Stomach (tissue), 8 donors: ENCODE measurements at regions not wholly inside any gene's neighbourhood (a gene's known extent, or its start where the extent isn't known, plus 50 kb on each side); places are given as distances from the start of the nearest gene placed in this dataset.

ENCODE experiments used
- DNase-seq, 2 donors: peaks; one replicate each; pipeline versions ENCODE4 v3.0.0 to v3.0.0-alpha.2; 2013 to 2019
- H3K27ac ChIP-seq, 5 donors: fragments of 200-600 bp in 4 of 5; sonication (generic) in 4 of 5; one replicate each; pipeline ENCODE4 v1.5.1; 2013 to 2019; ENCODE audit warnings: mild to moderate bottlenecking in 1 of 5, moderate library complexity in 1 of 5
- H3K27me3 ChIP-seq, 3 donors: fragments of 200-600 bp; sonication (generic); one replicate each; pipeline ENCODE4 v1.5.1; 2017 to 2019; ENCODE audit warnings: mixed run types in 1 of 3
- H3K36me3 ChIP-seq, 4 donors: fragments of 200-600 bp; sonication (generic); 1 replicate in 3 of 4; 2 replicates in 1 of 4; pipeline ENCODE4 v1.5.1; 2016 to 2019
- H3K4me1 ChIP-seq, 4 donors: fragments of 200-600 bp; sonication (generic); one replicate each; pipeline ENCODE4 v1.5.1; 2016 to 2019
- H3K4me3 ChIP-seq, 4 donors: fragments of 200-600 bp; sonication (generic) in 3 of 4; one replicate each; pipeline ENCODE4 v1.5.1; 2016 to 2019; ENCODE audit warnings: mild to moderate bottlenecking in 1 of 4
- H3K9me3 ChIP-seq, 4 donors: fragments of 200-600 bp; sonication (generic); one replicate each; pipeline ENCODE4 v1.5.1; 2016 to 2019
- EP300 ChIP-seq: sonication (generic); formaldehyde crosslinking; IDR thresholded peaks from one replicate; pipeline ENCODE4 v1.6.1; 2017; ENCODE audit warnings: antibody characterized with exemption
- POLR2A ChIP-seq, 4 donors: fragments of 450-650 bp; IDR thresholded peaks; one replicate each; pipeline ENCODE4 v1.6.1; 2016; ENCODE audit warnings: antibody characterized with exemption in 4 of 4, control low read depth in 2 of 4, mild to moderate bottlenecking in 1 of 4, moderate library complexity in 1 of 4
- POLR2AphosphoS5 ChIP-seq, 3 donors: sonication (generic); formaldehyde crosslinking; IDR thresholded peaks; one replicate each; pipeline ENCODE4 v1.6.1; 2016; ENCODE audit warnings: antibody characterized with exemption in 3 of 3
- WGBS, 5 donors: extraction: QIAGEN DNeasy Blood & Tissue Kit in 3 of 5; methylation state at CpG; one replicate each; pipeline versions ENCODE4 v1.1.5 to v1.1.7; 2013 to 2018; 5-methylcytosine and 5-hydroxymethylcytosine counted together
- intact Hi-C: fragments of 100-400 bp; cut with DNase I; formaldehyde crosslinking; loops from one replicate; pipeline ENCODE4 v1.15.1; 2023; ENCODE audit warnings: low total_unique reads
- TF ChIP-seq, protein P1 (sequence below), 7 experiments: fragments of 450-650 bp in 4 of 7; fragments of 200-600 bp in 3 of 7; sonication (generic) in 3 of 7; IDR thresholded peaks; one replicate each; pipeline ENCODE4 v1.5.1; 2016 to 2019; ENCODE audit warnings: antibody characterized with exemption in 7 of 7, control low read depth in 2 of 7, mild to moderate bottlenecking in 1 of 7
- donor health status: healthy with polysubstance abuse.
- donor health status: Bipolar disorder and iron deficiency.
- donor health status: healthy.

DNA sequence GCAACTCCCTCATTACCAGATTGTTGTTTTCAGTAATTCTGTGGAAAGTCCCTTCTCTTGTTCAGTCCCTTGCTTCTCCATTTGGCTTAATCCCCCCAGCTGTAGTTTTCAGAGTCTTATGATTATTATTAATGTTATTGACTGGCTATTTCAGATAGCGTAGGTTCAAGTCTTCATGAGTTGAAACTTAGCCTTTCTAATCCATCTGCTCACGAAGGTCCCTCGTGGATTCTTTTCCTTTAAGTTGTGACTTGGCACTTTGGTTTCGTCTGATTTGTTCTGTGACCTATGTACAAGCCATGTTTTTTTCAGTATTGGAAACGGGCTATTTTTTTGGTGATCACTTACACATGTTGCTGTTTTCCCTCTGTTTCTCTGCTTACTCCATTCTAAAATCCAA is 260.3 kb downstream of the TMEM167A start:
- Histone ChIP-seq H3K4me3 (no peak overlapping the region), H3K27me3 (no peaks in the 10 kb centered on the region), H3K4me1 (no peaks in the 10 kb centered on the region), H3K9me3 (no peaks in the 10 kb centered on the region), H3K27ac (no peak overlapping the region), H3K36me3 (no peaks in the 10 kb centered on the region)
- WGBS, 5 donors, result 77 to 92% (median 86%) methylated on average over 5 of the region's 5 CpGs
- TF ChIP-seq, protein P1, sequence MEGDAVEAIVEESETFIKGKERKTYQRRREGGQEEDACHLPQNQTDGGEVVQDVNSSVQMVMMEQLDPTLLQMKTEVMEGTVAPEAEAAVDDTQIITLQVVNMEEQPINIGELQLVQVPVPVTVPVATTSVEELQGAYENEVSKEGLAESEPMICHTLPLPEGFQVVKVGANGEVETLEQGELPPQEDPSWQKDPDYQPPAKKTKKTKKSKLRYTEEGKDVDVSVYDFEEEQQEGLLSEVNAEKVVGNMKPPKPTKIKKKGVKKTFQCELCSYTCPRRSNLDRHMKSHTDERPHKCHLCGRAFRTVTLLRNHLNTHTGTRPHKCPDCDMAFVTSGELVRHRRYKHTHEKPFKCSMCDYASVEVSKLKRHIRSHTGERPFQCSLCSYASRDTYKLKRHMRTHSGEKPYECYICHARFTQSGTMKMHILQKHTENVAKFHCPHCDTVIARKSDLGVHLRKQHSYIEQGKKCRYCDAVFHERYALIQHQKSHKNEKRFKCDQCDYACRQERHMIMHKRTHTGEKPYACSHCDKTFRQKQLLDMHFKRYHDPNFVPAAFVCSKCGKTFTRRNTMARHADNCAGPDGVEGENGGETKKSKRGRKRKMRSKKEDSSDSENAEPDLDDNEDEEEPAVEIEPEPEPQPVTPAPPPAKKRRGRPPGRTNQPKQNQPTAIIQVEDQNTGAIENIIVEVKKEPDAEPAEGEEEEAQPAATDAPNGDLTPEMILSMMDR (IDR thresholded peaks at IDR 0.05), result no peak
- TF ChIP-seq POLR2AphosphoS5 (IDR thresholded peaks at IDR 0.05) (no peak), POLR2A (IDR thresholded peaks at IDR 0.05) (no peak), EP300 (no peak)
- peak in 1 of 2 donors; percentile 51 for DNase-seq
- intact Hi-C loops, result no loop called here

DNA sequence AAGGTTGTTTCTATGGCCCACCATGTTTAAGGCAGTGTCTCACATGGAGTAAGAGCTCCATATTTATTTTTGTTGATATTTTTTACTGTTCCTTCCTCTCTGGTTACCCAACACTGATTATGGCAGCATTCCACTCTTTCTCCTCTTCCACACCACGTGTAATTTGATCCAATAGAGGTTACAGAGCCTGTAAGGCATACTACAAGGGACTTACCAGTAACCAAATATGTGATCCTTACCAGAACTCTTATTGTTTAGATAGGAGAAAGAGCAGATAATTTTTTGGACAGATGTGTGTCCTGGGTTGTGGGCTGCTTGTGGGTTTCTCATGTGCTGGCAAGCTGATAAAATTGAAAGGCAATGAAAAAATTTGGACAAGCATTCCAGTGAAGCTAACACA is 261.3 kb downstream of the TMEM167A start:
- WGBS, 5 donors, result 22 to 43% (median 30%) methylated on average over 1 of the region's 1 CpG
- intact Hi-C loops, result no loop called here
- no peaks in the 10 kb centered on the region for H3K27me3 ChIP-seq
- H3K4me3 ChIP-seq, result no peak overlapping the region
- H3K36me3 ChIP-seq, result no peaks in the 10 kb centered on the region
- H3K27ac ChIP-seq, result no peak overlapping the region
- no peaks in the 10 kb centered on the region for H3K9me3 ChIP-seq
- DNase-seq, result no peak
- no peaks in the 10 kb centered on the region for H3K4me1 ChIP-seq
- TF ChIP-seq POLR2A (IDR thresholded peaks at IDR 0.05), result no peak
- TF ChIP-seq POLR2AphosphoS5 (IDR thresholded peaks at IDR 0.05), result no peak
- no peak for TF ChIP-seq EP300
- TF ChIP-seq, protein P1 (IDR thresholded peaks at IDR 0.05), result no peak

DNA sequence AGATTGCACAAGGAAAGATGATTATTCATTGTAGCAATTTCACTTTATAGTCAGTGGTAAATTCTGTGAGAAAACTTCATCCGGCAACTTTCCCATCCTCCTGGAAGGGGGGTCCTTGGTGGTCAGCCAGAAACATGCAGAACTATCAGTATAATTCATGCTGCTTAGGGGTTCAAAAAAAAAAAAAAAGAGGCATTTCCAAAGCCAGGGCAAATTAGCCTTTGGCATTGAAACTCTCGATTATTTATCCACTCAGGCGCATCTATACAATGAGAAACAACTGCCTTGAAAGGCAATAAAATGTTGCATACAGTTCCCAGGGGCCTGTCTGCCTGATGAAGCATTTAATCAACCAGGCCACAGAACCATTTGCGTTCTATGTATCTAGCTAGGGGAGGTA is 263.3 kb downstream of the TMEM167A start:
- Histone ChIP-seq H3K27me3 (no peaks in the 10 kb centered on the region), H3K36me3 (no peaks in the 10 kb centered on the region), H3K27ac (no peak overlapping the region), H3K9me3 (no peaks in the 10 kb centered on the region), H3K4me1 (no peaks in the 10 kb centered on the region), H3K4me3 (no peak overlapping the region)
- WGBS, 5 donors, result 86 to 95% (median 89%) methylated on average over 4 of the region's 4 CpGs
- TF ChIP-seq POLR2AphosphoS5 (IDR thresholded peaks at IDR 0.05), result no peak
- TF ChIP-seq, protein P1 (IDR thresholded peaks at IDR 0.05), result no peak
- peak in 1 of 2 donors; percentile 46 for DNase-seq
- intact Hi-C loops, result no loop called here

DNA sequence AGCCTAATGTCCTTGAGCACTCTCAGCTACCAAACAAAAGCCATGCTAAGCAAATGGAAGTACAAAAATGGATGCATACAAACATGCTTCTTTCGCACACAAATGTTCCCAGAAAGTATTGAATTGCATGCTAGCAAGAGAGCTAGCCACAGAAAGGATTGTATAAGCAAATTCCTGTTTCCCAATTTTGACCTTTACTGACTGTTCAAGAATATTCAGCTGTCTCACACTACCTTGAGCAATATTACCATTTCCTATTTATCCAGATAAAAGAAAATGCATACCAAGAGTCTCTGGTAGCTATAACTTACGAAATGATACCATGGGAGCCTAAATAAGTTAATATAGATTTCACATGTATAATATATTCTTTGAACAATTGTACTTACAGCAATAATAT is 264.6 kb downstream of the TMEM167A start:
- WGBS, 5 donors, result 76 to 88% (median 84%) methylated on average over 2 of the region's 2 CpGs
- TF ChIP-seq, protein P1 (IDR thresholded peaks at IDR 0.05), result no peak
- TF ChIP-seq EP300 (no peak), POLR2A (IDR thresholded peaks at IDR 0.05) (no peak), POLR2AphosphoS5 (IDR thresholded peaks at IDR 0.05) (no peak)
- Histone ChIP-seq H3K27ac (no peak overlapping the region), H3K27me3 (no peaks in the 10 kb centered on the region), H3K9me3 (no peaks in the 10 kb centered on the region), H3K4me3 (no peak overlapping the region), H3K36me3 (no peaks in the 10 kb centered on the region), H3K4me1 (no peaks in the 10 kb centered on the region)
- intact Hi-C loops, result no loop called here
- DNase-seq, result no peak
